ENCODE measurements at regions not wholly inside any gene's neighbourhood (a gene's known extent, or its start where the extent isn't known, plus 50 kb on each side); places are given as distances from the start of the nearest gene placed in this dataset.

- DNase-seq: no peak
These were observed 474.2 kb downstream of the GADD45G start for GRCh38 chr9:90078988-90079421.

GRCh38 chr9:90085633-90086032 lies 480.8 kb downstream of the GADD45G start:
- DNase-seq: no peak

- no peak for DNase-seq
These were observed 481.3 kb downstream of the GADD45G start for GRCh38 chr9:90086101-90086511.

GRCh38 chr9:90088434-90088833 lies 483.6 kb downstream of the GADD45G start:
- DNase-seq: no peak

GRCh38 chr9:90088856-90089255 lies 484.0 kb downstream of the GADD45G start:
- no peak for DNase-seq

GRCh38 chr9:90090997-90091396 lies 486.2 kb downstream of the GADD45G start:
- DNase-seq: no peak

- no peak for DNase-seq
These were observed 487.7 kb downstream of the GADD45G start for GRCh38 chr9:90092508-90092907.

GRCh38 chr9:90095682-90096081 lies 490.9 kb downstream of the GADD45G start:
- peak; percentile 77 for DNase-seq

- no peak for DNase-seq
These were observed 492.4 kb downstream of the GADD45G start for GRCh38 chr9:90097237-90097636.

GRCh38 chr9:90098408-90098807 lies 493.6 kb downstream of the GADD45G start:
- DNase-seq: no peak

GRCh38 chr9:90099262-90099963 lies 494.6 kb downstream of the GADD45G start:
- peak; percentile 41 for DNase-seq

- no peak for DNase-seq
These were observed 495.2 kb downstream of the GADD45G start for GRCh38 chr9:90100014-90100413.

GRCh38 chr9:90102292-90102901 lies 497.6 kb downstream of the GADD45G start:
- peak; percentile 85 for DNase-seq

GRCh38 chr9:90103771-90104170 lies 499.0 kb downstream of the GADD45G start:
- no peak for DNase-seq

- no peak for DNase-seq
These were observed 501.0 kb downstream of the GADD45G start for GRCh38 chr9:90105773-90106172.

GRCh38 chr9:90107040-90107725 lies 502.4 kb downstream of the GADD45G start:
- peak; percentile 84 for DNase-seq

- DNase-seq: no peak
These were observed 503.2 kb downstream of the GADD45G start for GRCh38 chr9:90107726-90108655.

GRCh38 chr9:90112788-90113187 lies 508.0 kb downstream of the GADD45G start:
- no peak for DNase-seq

- no peak for DNase-seq
These were observed 510.0 kb downstream of the GADD45G start for GRCh38 chr9:90114641-90115425.

- DNase-seq: no peak
These were observed 517.0 kb downstream of the GADD45G start for GRCh38 chr9:90121762-90122161.

- peak; percentile 56 for DNase-seq
These were observed 517.7 kb downstream of the DIRAS2 start for GRCh38 chr9:90124961-90125360.

GRCh38 chr9:90127923-90128322 lies 514.7 kb downstream of the DIRAS2 start:
- DNase-seq: no peak
